Mesothelial cell of epicardium (in vitro differentiated cells): ENCODE measurements at regions not wholly inside any gene's neighbourhood (a gene's known extent, or its start where the extent isn't known, plus 50 kb on each side); places are given as distances from the start of the nearest gene placed in this dataset.

Experiments used
- DNase-seq, 2 experiments: peaks; one replicate each; pipeline ENCODE4 v3.0.0; 2021; ENCODE audit warnings: low spot score in 2 of 2; ENCODE audit not compliant: unreplicated experiment in 2 of 2
- H3K27ac Mint-ChIP-seq: 2 replicates; pipeline ENCODE4 v1.8.0; 2021; ENCODE audit warnings: mixed read lengths
- H3K27me3 Mint-ChIP-seq: 2 replicates; pipeline ENCODE4 v1.8.0; 2021; ENCODE audit warnings: low read depth, mixed read lengths
- H3K36me3 Mint-ChIP-seq: 2 replicates; pipeline ENCODE4 v1.8.0; 2021; ENCODE audit warnings: mixed read lengths
- H3K4me1 Mint-ChIP-seq: 2 replicates; pipeline ENCODE4 v1.8.0; 2021; ENCODE audit warnings: mixed read lengths
- H3K4me3 Mint-ChIP-seq: 2 replicates; pipeline ENCODE4 v1.8.0; 2021; ENCODE audit warnings: mild to moderate bottlenecking, moderate library complexity, mixed read lengths
- H3K9me3 Mint-ChIP-seq: 2 replicates; pipeline ENCODE4 v1.8.0; 2021; ENCODE audit warnings: mixed read lengths
- CTCF ChIP-seq: fragments of 200-600 bp; sonication (generic); IDR thresholded peaks from one replicate; pipeline ENCODE4 v1.5.0; 2021; ENCODE audit warnings: antibody characterized with exemption; ENCODE audit not compliant: unreplicated experiment

DNA sequence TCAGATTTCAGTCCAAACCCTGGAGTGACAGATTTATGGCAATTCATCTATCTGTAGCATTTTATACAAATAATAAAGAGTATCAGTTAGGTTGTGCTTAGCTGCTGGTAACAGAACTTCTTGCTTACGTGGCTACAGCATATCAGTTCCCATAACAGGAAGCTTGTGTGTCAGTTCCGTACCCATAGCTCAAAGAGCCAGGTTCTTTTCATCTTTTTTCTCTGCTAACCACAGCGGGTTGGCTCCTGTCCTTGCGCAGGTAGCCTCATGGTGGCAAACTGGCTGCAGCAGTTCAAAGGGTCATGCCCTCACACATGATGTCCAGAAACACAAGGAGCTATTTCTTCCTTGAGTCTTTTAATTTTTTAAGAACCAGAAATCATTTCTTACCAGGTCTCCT lies 1041.8 kb downstream of the GATA3 start:
- Mint-ChIP-seq H3K36me3 (no peaks in the 10 kb centered on the region), H3K4me3 (no peak overlapping the region), H3K27ac (no peak overlapping the region), H3K4me1 (peaks cover 16% of the 10 kb centered on the region), H3K9me3 (peaks cover 3% of the 10 kb centered on the region), H3K27me3 (no peaks in the 10 kb centered on the region)
- DNase-seq: no peak
- TF ChIP-seq CTCF: no peak

GRCh38 chr10:9097206-9097990 lies 1042.9 kb downstream of the GATA3 start:
- no peak for DNase-seq
- Mint-ChIP-seq H3K36me3 (no peaks in the 10 kb centered on the region), H3K27ac (no peak overlapping the region), H3K27me3 (no peaks in the 10 kb centered on the region), H3K9me3 (peaks cover 3% of the 10 kb centered on the region), H3K4me1 (peaks cover 17% of the 10 kb centered on the region), H3K4me3 (no peak overlapping the region)
- TF ChIP-seq CTCF: no peak

DNA sequence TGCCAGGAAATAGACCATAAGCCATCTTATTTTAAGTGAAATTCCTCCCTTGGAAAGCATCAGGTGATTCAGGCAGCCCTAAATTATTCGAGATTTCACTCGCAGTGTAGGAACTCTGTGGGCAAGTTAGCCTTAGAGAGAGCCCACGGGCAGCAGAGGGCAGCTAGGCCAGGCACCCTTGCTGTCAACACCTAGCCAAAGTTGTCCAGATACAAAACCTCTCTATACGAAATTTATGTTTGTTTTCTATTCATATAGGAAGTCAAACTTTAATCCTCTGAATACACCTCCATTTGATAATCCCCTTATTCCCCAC lies 1043.5 kb downstream of the GATA3 start:
- H3K36me3 Mint-ChIP-seq: no peaks in the 10 kb centered on the region
- no peak for TF ChIP-seq CTCF
- H3K27me3 Mint-ChIP-seq: no peaks in the 10 kb centered on the region
- H3K4me1 Mint-ChIP-seq: peaks cover 17% of the 10 kb centered on the region
- H3K27ac Mint-ChIP-seq: no peak overlapping the region
- H3K4me3 Mint-ChIP-seq: no peak overlapping the region
- H3K9me3 Mint-ChIP-seq: peaks cover 3% of the 10 kb centered on the region
- no peak for DNase-seq

- TF ChIP-seq CTCF: no peak
- DNase-seq: no peak
- H3K27me3 Mint-ChIP-seq: no peaks in the 10 kb centered on the region
- H3K4me3 Mint-ChIP-seq: no peak overlapping the region
- no peaks in the 10 kb centered on the region for H3K36me3 Mint-ChIP-seq
- H3K4me1 Mint-ChIP-seq: peaks cover 22% of the 10 kb centered on the region
- H3K27ac Mint-ChIP-seq: no peak overlapping the region
- H3K9me3 Mint-ChIP-seq: no peaks in the 10 kb centered on the region
These were observed 1047.5 kb downstream of the GATA3 start for GRCh38 chr10:9102026-9102425.

DNA sequence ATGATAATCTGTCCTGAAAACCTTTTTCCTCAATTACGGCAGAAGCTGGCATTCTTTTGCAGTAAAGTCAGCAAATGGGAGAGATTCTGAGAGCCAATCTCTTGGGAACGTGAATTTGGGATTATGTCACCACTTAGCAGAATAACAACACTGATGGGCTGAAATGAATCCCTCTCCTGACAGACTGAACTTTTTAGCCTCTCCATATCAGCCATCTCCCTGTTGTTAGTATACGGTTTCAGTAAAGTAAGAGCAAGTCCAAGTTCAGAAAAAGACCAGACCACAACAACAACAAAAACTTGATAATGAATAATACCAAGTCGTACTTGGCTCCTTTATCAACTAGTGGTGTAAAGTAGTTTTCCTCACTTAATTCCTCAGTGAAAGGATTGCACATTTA lies 1048.8 kb downstream of the GATA3 start:
- no peaks in the 10 kb centered on the region for H3K36me3 Mint-ChIP-seq
- DNase-seq: no peak
- H3K27me3 Mint-ChIP-seq: no peaks in the 10 kb centered on the region

More for the DNA sequence above, 1048.8 kb downstream of the GATA3 start:
- Mint-ChIP-seq H3K4me3 (no peak overlapping the region), H3K4me1 (peaks cover 15% of the 10 kb centered on the region), H3K27ac (no peak overlapping the region), H3K9me3 (no peaks in the 10 kb centered on the region)
- no peak for TF ChIP-seq CTCF
